ENCODE measurements at regions not wholly inside any gene's neighbourhood (a gene's known extent, or its start where the extent isn't known, plus 50 kb on each side); places are given as distances from the start of the nearest gene placed in this dataset.
"Not testable (repeated sequence)": the region's sequence is repeated elsewhere in the genome, so short reads cannot be mapped to it uniquely, and the experiment has no call there.

DNA sequence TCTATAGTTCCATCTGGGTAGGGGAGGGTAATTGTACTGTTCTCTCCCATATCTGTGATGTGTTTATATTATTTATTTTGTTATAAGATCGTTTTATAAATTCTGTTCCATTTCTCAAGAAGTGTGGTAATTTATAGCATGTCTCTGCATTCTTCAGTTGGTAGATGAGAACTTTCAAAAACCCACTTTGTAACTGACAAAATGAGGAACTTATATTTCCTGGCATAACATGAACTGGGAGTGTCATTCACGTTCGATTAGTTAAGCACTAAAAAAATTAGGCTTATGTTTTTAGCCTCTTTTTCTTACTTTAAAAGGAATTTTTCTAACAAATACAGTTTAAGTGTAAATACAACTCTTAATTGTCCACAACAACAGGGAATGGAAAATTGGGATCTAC lies 230.8 kb downstream of the CGGBP1 start:
- TF ChIP-seq, protein P1, sequence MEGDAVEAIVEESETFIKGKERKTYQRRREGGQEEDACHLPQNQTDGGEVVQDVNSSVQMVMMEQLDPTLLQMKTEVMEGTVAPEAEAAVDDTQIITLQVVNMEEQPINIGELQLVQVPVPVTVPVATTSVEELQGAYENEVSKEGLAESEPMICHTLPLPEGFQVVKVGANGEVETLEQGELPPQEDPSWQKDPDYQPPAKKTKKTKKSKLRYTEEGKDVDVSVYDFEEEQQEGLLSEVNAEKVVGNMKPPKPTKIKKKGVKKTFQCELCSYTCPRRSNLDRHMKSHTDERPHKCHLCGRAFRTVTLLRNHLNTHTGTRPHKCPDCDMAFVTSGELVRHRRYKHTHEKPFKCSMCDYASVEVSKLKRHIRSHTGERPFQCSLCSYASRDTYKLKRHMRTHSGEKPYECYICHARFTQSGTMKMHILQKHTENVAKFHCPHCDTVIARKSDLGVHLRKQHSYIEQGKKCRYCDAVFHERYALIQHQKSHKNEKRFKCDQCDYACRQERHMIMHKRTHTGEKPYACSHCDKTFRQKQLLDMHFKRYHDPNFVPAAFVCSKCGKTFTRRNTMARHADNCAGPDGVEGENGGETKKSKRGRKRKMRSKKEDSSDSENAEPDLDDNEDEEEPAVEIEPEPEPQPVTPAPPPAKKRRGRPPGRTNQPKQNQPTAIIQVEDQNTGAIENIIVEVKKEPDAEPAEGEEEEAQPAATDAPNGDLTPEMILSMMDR (IDR thresholded peaks at IDR 0.05; ENCODE audit: low read depth, low read length) = no peak

DNA sequence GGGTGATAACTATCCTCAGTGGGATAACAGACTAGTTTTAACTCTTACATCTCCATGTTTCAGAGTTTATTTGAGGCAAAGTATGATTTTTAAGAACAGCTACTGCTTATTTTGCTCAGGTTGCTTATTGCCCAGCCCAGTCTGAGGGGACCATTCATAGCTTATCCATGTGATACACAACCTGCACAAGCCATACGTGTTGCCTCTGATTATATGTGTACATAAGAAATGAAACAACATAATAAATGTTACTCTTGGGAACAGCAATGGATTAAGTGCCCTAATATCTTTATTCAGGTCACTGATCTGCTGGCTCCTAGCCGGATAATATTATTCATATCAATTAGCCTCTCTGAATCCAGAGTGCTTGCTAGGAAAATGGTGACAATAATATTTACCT lies 236.2 kb downstream of the CGGBP1 start:
- in situ Hi-C loops (cut with HindIII; ENCODE audit: low sequenced_read_pairs) = no loop called here
- H3K4me3 ChIP-seq (ENCODE audit: low read depth, low read length) = no peak overlapping the region
- DNase-seq (ENCODE audit: low read depth, low spot score) = no peak
- TF ChIP-seq, protein P1 (IDR thresholded peaks at IDR 0.05; ENCODE audit: low read depth, low read length) = no peak

More for the DNA sequence above, 230.8 kb downstream of the CGGBP1 start:
- in situ Hi-C loops (cut with HindIII; ENCODE audit: low sequenced_read_pairs) = no loop called here
- no peak for DNase-seq (ENCODE audit: low read depth, low spot score)
- H3K4me3 ChIP-seq (ENCODE audit: low read depth, low read length) = no peak overlapping the region

DNA sequence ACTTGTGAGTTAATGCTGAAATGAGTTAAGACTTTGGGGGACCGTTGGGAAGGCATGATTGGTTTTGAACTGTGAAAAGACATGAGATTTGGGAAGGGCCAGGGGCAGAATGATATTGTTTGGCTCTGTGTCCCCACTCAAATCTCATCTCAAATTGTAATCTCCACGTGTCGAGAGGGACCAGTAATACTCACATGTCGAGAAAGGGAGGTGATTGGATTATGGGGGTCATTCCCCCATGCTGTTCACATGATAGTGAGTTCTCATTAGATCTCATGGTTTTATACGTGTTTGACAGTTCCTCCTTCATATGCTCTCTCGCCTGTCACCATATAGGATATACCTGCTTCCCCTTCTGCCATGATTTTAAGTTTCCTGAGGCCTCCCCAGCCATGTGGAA lies 245.3 kb downstream of the CGGBP1 start:
- DNase-seq (ENCODE audit: low read depth, low spot score); H3K4me3 ChIP-seq (ENCODE audit: low read depth, low read length); in situ Hi-C loops (cut with HindIII; ENCODE audit: low sequenced_read_pairs): not testable (repeated sequence)

DNA sequence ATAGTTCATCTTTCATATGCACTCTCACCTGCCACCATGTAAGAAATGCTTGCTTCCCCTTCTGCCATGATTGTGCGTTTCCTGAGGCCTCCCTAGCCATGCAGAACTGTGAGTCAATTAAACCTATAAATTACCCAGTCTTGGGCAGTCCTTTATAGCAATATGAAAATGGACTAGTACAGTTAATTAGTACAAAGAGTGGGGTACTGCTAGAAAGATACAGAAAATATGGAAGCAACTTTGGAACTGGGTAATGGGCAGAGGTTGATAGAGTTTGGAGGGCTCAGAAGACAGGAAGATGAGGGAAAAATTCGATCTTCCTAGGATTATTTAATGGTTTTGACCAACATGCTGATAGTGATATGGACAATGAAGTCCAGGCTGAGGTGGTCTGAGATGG lies 246.9 kb downstream of the CGGBP1 start:
- TF ChIP-seq, protein P1 (IDR thresholded peaks at IDR 0.05; ENCODE audit: low read depth, low read length) = no peak
- in situ Hi-C loops (cut with HindIII; ENCODE audit: low sequenced_read_pairs) = no loop called here
- DNase-seq (ENCODE audit: low read depth, low spot score) = no peak
- H3K4me3 ChIP-seq (ENCODE audit: low read depth, low read length) = no peak overlapping the region

DNA sequence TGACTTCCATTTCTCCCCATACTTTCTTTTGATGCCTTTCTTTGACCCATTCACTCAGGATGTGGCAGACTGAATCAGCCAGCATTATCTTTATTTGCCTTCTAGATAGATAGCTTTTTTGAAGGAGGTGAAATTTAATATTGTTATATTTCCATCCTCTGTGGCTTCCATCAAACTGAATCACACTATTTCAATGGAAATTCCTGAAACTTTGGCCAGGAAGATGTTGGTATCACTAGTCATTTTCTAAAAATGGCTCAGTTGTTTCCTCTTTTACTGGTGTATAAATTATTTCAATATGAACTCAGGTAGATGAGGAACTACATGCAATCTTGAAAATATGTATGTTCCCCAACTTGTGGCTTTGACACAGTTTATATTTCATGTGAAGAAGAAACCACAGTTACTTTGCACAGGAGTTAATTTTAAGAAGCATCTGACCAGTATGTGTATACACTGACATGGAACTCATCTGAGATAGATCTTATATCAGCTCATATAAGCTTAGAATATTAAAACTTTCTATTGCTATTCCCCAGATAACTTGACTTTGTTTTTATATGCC lies 248.3 kb downstream of the CGGBP1 start:
- TF ChIP-seq, protein P1 (IDR thresholded peaks at IDR 0.05; ENCODE audit: low read depth, low read length) = no peak
- no peak overlapping the region for H3K4me3 ChIP-seq (ENCODE audit: low read depth, low read length)
- in situ Hi-C loops (cut with HindIII; ENCODE audit: low sequenced_read_pairs) = no loop called here
- DNase-seq (ENCODE audit: low read depth, low spot score) = peak; percentile 35

DNA sequence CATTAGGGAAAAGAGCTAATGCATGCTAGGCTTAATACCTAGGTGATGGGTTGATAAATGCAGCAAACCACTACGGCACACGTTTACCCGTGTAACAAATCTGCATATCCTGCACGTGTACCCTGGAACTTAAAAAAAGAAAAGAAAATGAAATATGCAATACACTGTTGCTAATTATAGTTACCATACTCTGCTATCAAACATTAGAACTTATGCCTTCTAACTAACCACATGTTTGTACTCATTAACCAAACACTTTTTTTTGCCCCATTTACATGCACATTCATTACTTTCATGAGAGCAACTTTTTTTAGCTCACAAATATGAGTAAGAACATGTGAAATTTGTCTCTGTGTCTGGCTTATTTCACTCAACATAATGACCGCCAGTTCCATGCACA lies 253.1 kb downstream of the CGGBP1 start:
- H3K4me3 ChIP-seq (ENCODE audit: low read depth, low read length) = no peak overlapping the region
- TF ChIP-seq, protein P1 (IDR thresholded peaks at IDR 0.05; ENCODE audit: low read depth, low read length) = no peak
- in situ Hi-C loops (cut with HindIII; ENCODE audit: low sequenced_read_pairs) = no loop called here
- no peak for DNase-seq (ENCODE audit: low read depth, low spot score)

DNA sequence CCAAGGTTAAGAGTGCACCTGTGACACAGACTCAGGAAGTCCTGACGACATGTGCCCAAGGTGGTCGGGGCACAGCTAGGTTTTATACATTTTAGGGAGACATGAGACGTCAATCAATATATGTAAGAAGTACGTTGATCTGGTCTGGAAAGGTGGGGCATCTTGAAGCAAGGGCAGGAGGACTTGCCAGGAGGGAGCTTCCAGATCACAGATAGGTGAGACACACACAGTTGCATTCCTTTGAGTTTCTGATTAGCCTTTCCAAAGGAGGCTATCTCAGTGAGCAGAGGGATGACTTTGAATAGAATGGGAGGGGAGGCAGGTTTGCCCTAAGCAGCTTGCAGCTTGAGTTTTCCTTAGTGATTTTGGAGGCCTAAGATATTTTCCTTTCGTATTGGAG lies 257.4 kb downstream of the CGGBP1 start:
- TF ChIP-seq, protein P1 (IDR thresholded peaks at IDR 0.05; ENCODE audit: low read depth, low read length) = no peak

More for the DNA sequence above, 257.4 kb downstream of the CGGBP1 start:
- DNase-seq (ENCODE audit: low read depth, low spot score) = no peak
- in situ Hi-C loops (cut with HindIII; ENCODE audit: low sequenced_read_pairs) = no loop called here
- no peak overlapping the region for H3K4me3 ChIP-seq (ENCODE audit: low read depth, low read length)

Data from astrocyte of the spinal cord (primary cell).